Fibroblast of villous mesenchyme (primary cell): ENCODE measurements at regions not wholly inside any gene's neighbourhood (a gene's known extent, or its start where the extent isn't known, plus 50 kb on each side); places are given as distances from the start of the nearest gene placed in this dataset.

Source experiments
- DNase-seq: peaks from one replicate; pipeline ENCODE4 v3.0.0-alpha.2; 2010; ENCODE audit warnings: low read depth
- H3K4me3 ChIP-seq: 2 replicates; pipeline ENCODE4 v1.5.1; 2011; ENCODE audit warnings: low read depth, mild to moderate bottlenecking, low read length
- TF ChIP-seq, protein P1 (sequence below): IDR thresholded peaks from 2 replicates; pipeline ENCODE4 v1.5.1; 2012; ENCODE audit warnings: low read depth, mild to moderate bottlenecking, low read length; ENCODE audit not compliant: insufficient read depth

- TF ChIP-seq, protein P1, sequence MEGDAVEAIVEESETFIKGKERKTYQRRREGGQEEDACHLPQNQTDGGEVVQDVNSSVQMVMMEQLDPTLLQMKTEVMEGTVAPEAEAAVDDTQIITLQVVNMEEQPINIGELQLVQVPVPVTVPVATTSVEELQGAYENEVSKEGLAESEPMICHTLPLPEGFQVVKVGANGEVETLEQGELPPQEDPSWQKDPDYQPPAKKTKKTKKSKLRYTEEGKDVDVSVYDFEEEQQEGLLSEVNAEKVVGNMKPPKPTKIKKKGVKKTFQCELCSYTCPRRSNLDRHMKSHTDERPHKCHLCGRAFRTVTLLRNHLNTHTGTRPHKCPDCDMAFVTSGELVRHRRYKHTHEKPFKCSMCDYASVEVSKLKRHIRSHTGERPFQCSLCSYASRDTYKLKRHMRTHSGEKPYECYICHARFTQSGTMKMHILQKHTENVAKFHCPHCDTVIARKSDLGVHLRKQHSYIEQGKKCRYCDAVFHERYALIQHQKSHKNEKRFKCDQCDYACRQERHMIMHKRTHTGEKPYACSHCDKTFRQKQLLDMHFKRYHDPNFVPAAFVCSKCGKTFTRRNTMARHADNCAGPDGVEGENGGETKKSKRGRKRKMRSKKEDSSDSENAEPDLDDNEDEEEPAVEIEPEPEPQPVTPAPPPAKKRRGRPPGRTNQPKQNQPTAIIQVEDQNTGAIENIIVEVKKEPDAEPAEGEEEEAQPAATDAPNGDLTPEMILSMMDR, result no peak
- no peak overlapping the region for H3K4me3 ChIP-seq
- DNase-seq, result no peak
Observed at GRCh38 chr18:30016179-30016578, 1026.4 kb downstream of the DSC3 start.

GRCh38 chr18:30004965-30005364 lies 1037.6 kb downstream of the DSC3 start:
- no peak for DNase-seq
- TF ChIP-seq, protein P1, result no peak
- H3K4me3 ChIP-seq, result no peak overlapping the region

- H3K4me3 ChIP-seq, result no peak overlapping the region
- no peak for DNase-seq
- TF ChIP-seq, protein P1, result no peak
Observed at GRCh38 chr18:29982218-29982617, 1060.3 kb downstream of the DSC3 start.

DNA sequence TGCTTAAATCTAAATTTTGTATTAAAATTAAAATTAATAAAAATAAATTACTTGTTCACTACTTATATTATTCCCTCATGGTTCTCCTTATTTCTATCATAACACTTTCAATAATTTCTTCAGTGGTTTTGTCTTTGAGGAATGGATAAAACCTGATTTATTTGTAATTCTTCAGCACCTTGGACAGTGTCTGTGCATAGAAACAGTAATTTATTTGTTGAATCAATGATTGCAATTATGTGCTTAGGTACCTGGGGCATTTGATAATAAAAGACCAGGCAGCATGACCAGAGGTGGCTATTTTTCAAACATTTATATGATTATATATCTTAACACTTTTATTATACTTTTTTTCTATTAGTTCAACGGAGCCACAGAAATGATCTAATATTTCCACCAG lies 1062.7 kb downstream of the DSC3 start:
- TF ChIP-seq, protein P1, result no peak
- no peak for DNase-seq

GRCh38 chr18:29969876-29970275 lies 1072.7 kb downstream of the DSC3 start:
- H3K4me3 ChIP-seq, result no peak overlapping the region
- no peak for DNase-seq
- TF ChIP-seq, protein P1, result no peak

More for the DNA sequence above, 1062.7 kb downstream of the DSC3 start:
- no peak overlapping the region for H3K4me3 ChIP-seq

- DNase-seq, result no peak
- TF ChIP-seq, protein P1, result no peak
- no peak overlapping the region for H3K4me3 ChIP-seq
Observed at GRCh38 chr18:29962579-29962978, 1080.0 kb downstream of the DSC3 start.

DNA sequence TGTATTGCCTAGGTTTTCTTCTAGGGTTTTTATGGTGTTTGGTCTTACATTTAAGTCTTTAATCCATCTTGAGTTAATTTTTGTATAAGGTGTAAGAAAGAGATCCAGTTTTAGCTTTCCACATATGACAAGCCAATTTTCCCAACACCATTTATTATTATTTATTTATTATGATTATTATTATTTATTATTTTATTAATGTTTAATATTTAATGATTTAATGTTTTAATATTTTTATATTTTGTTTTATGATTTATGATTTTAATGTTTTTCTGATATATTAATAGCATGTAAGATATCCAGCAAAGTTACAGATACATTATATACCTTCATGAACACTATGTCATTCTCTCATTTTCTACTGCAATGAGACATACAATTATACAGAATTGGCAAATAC lies 1082.0 kb downstream of the DSC3 start:
- no peak overlapping the region for H3K4me3 ChIP-seq
- no peak for DNase-seq
- TF ChIP-seq, protein P1, result no peak
